H1 (cell line): ENCODE measurements at regions not wholly inside any gene's neighbourhood (a gene's known extent, or its start where the extent isn't known, plus 50 kb on each side); places are given as distances from the start of the nearest gene placed in this dataset.

Experiments
- CTCF ChIA-PET: fragments of 300-600 bp; sonication (Branson Sonifier 250); formaldehyde crosslinking; loops from one replicate; lab custom pipeline; 2021; ENCODE audit not compliant: partially characterized antibody; lab: Charles Lee
- POLR2A ChIA-PET: fragments of 300-600 bp; sonication (Branson Sonifier 250); formaldehyde crosslinking; loops from one replicate; lab custom pipeline; 2021; ENCODE audit warnings: inconsistent platforms; ENCODE audit not compliant: partially characterized antibody; lab: Charles Lee
- DNase-seq, 2 experiments: peaks; one replicate each; pipeline versions ENCODE4 v3.0.0 to v3.0.0-alpha.2; 2010 to 2022; ENCODE audit warnings: low spot score in 2 of 2, low read depth in 1 of 2, mixed read lengths in 1 of 2
- FAIRE-seq: peaks from 2 replicates; lab custom pipeline; 2011; peaks lifted over from hg19 to GRCh38; lab: Jason Lieb, UNC
- H2AFZ ChIP-seq: 2 replicates; pipeline ENCODE4 v1.8.1; 2012; ENCODE audit warnings: low read length, inconsistent platforms
- H2AK5ac ChIP-seq: 2 replicates; pipeline ENCODE4 v1.6.1; 2013; ENCODE audit warnings: low read depth, low read length
- H2BK120ac ChIP-seq: replicated peaks from 2 replicates; pipeline ENCODE3; 2013; ENCODE audit warnings: low read depth, low read length, inconsistent platforms
- H2BK12ac ChIP-seq: 2 replicates; pipeline ENCODE4 v1.6.1; 2013; ENCODE audit warnings: low read depth, low read length
- H2BK15ac ChIP-seq: 2 replicates; pipeline ENCODE4 v1.6.1; 2013; ENCODE audit warnings: low read length
- H2BK20ac ChIP-seq: 2 replicates; pipeline ENCODE4 v1.6.1; 2013; ENCODE audit warnings: low read length
- H2BK5ac ChIP-seq: 2 replicates; pipeline ENCODE4 v1.6.1; 2013; ENCODE audit warnings: low read depth, low read length
- H3K14ac ChIP-seq: 2 replicates; pipeline ENCODE4 v1.6.1; 2013; ENCODE audit warnings: inconsistent platforms; ENCODE audit not compliant: insufficient read length
- H3K18ac ChIP-seq: 2 replicates; pipeline ENCODE4 v1.6.1; 2013; ENCODE audit warnings: low read length; ENCODE audit errors: extremely low read depth
- H3K23ac ChIP-seq: 2 replicates; pipeline ENCODE4 v1.6.1; 2013; ENCODE audit warnings: inconsistent platforms; ENCODE audit not compliant: insufficient read length
- H3K23me2 ChIP-seq: 2 replicates; pipeline ENCODE4 v1.6.1; 2013; ENCODE audit warnings: low read depth, low read length
- H3K27ac ChIP-seq: 2 replicates; pipeline ENCODE4 v1.6.1; 2011; ENCODE audit warnings: low read depth, low read length, inconsistent platforms
- H3K27me3 ChIP-seq, 4 experiments: replicated peaks in 1 of 4; 1 replicate in 1 of 4; 2 replicates in 3 of 4; pipeline versions ENCODE4 v1.6.1 to v1.8.1; 2011 to 2013; ENCODE audit warnings: low read length in 3 of 4, mild to moderate bottlenecking in 3 of 4, inconsistent platforms in 2 of 4, mixed read lengths in 2 of 4, moderate library complexity in 1 of 4; ENCODE audit not compliant: control insufficient read depth in 3 of 4, insufficient read depth in 3 of 4; ENCODE audit errors: extremely low read depth in 1 of 4
- H3K36me3 ChIP-seq, 4 experiments: 2 replicates each; pipeline versions ENCODE4 v1.6.1 to v1.8.1; 2011 to 2013; ENCODE audit warnings: mild to moderate bottlenecking in 4 of 4, low read length in 3 of 4, moderate library complexity in 2 of 4, control low read depth in 1 of 4, inconsistent platforms in 1 of 4; ENCODE audit not compliant: insufficient read depth in 4 of 4, control insufficient read depth in 2 of 4
- H3K4ac ChIP-seq: replicated peaks from 2 replicates; pipeline ENCODE3; 2013; ENCODE audit warnings: low read length, low read depth, mixed read lengths, inconsistent platforms; ENCODE audit not compliant: insufficient read length
- H3K4me1 ChIP-seq, 4 experiments: replicated peaks in 1 of 4; 1 replicate in 1 of 4; 2 replicates in 3 of 4; pipeline versions ENCODE4 v1.6.1 to v1.8.1; 2011 to 2013; ENCODE audit warnings: low read length in 3 of 4, inconsistent platforms in 2 of 4, mixed read lengths in 1 of 4; ENCODE audit not compliant: insufficient read depth in 4 of 4, control insufficient read depth in 3 of 4
- H3K4me2 ChIP-seq, 2 experiments: 2 replicates each; pipeline versions ENCODE4 v1.6.1 to v1.8.1; 2011 to 2013; ENCODE audit warnings: low read depth in 2 of 2, low read length in 2 of 2, control low read depth in 1 of 2, inconsistent platforms in 1 of 2, mild to moderate bottlenecking in 1 of 2; ENCODE audit not compliant: insufficient read depth in 1 of 2
- H3K4me3 ChIP-seq, 4 experiments: fragments of 200-600, 300-600 bp in 1 of 4; sonication (generic), shearing (Covaris generic), sonication (Bioruptor Twin) in 1 of 4; 2 replicates each; pipeline versions ENCODE4 v1.5.1 to v1.8.1; 2011 to 2016; ENCODE audit warnings: low read length in 4 of 4, low read depth in 3 of 4, control low read depth in 2 of 4, inconsistent platforms in 2 of 4, mild to moderate bottlenecking in 2 of 4, mixed read lengths in 1 of 4, moderate library complexity in 1 of 4; ENCODE audit not compliant: insufficient read depth in 2 of 4; ENCODE audit errors: extremely low read depth in 1 of 4
- H3K56ac ChIP-seq: replicated peaks from 2 replicates; pipeline ENCODE3; 2013; ENCODE audit warnings: low read depth, mild to moderate bottlenecking, mixed read lengths, low read length, inconsistent platforms; ENCODE audit not compliant: insufficient read length
- H3K79me1 ChIP-seq: 2 replicates; pipeline ENCODE4 v1.6.1; 2013; ENCODE audit warnings: low read depth, low read length, control low read depth
- H3K79me2 ChIP-seq, 2 experiments: 2 replicates each; pipeline versions ENCODE4 v1.6.1 to v1.8.1; 2012 to 2013; ENCODE audit warnings: low read length in 2 of 2, mild to moderate bottlenecking in 2 of 2, inconsistent platforms in 1 of 2; ENCODE audit not compliant: insufficient read depth in 2 of 2, control insufficient read depth in 1 of 2
- H3K9ac ChIP-seq, 4 experiments: replicated peaks in 1 of 4; 1 replicate in 1 of 4; 2 replicates in 3 of 4; pipeline versions ENCODE4 v1.6.1 to v1.8.1; 2011 to 2013; ENCODE audit warnings: low read depth in 3 of 4, low read length in 3 of 4, control low read depth in 2 of 4, mild to moderate bottlenecking in 2 of 4, moderate library complexity in 2 of 4, inconsistent platforms in 1 of 4; ENCODE audit errors: extremely low read depth in 1 of 4
- H3K9me3 ChIP-seq, 2 experiments: 2 replicates each; pipeline versions ENCODE4 v1.6.1 to v1.8.1; 2012 to 2013; ENCODE audit warnings: mild to moderate bottlenecking in 2 of 2, moderate library complexity in 2 of 2, control low read depth in 1 of 2, inconsistent platforms in 1 of 2, low read depth in 1 of 2, low read length in 1 of 2, mixed read lengths in 1 of 2; ENCODE audit not compliant: insufficient read depth in 2 of 2
- H4K20me1 ChIP-seq, 2 experiments: replicated peaks in 1 of 2; 2 replicates each; pipeline versions ENCODE3 to v1.8.1; 2011 to 2013; ENCODE audit warnings: inconsistent platforms in 2 of 2, low read length in 2 of 2, mild to moderate bottlenecking in 1 of 2; ENCODE audit not compliant: insufficient read depth in 2 of 2, control insufficient read depth in 1 of 2
- H4K5ac ChIP-seq: 2 replicates; pipeline ENCODE4 v1.6.1; 2013; ENCODE audit warnings: low read length, low read depth, mixed read lengths, inconsistent platforms; ENCODE audit not compliant: insufficient read length
- H4K8ac ChIP-seq: 2 replicates; pipeline ENCODE4 v1.8.0; 2013; ENCODE audit warnings: mild to moderate bottlenecking, moderate library complexity, low read length, inconsistent platforms; ENCODE audit not compliant: insufficient read depth; ENCODE audit errors: extremely low read depth
- H4K91ac ChIP-seq: replicated peaks from 2 replicates; pipeline ENCODE3; 2013; ENCODE audit warnings: low read length, mixed read lengths, inconsistent platforms; ENCODE audit not compliant: insufficient read length
- PHF8 ChIP-seq: fragments of 200-600 bp; sonication (generic); conservative IDR thresholded peaks from 2 replicates; pipeline ENCODE4 v1.7.1; 2012; ENCODE audit warnings: low read depth, mild to moderate bottlenecking, inconsistent platforms, low read length, moderate library complexity
- TAF1 ChIP-seq: IDR thresholded peaks from 2 replicates; pipeline ENCODE4 v1.6.1; 2011; ENCODE audit warnings: mild to moderate bottlenecking, low read depth, low read length
- WGBS, 2 experiments: shearing (Covaris generic) in 1 of 2; methylation state at CpG; one replicate each; pipeline versions ENCODE4 v1.1.6 to v1.1.7; 2013 to 2015; ENCODE audit warnings: low lambda C conversion rate in 2 of 2, mixed read lengths in 2 of 2, inconsistent platforms in 1 of 2, low coverage in 1 of 2, missing lambda C conversion rate in 1 of 2; ENCODE audit not compliant: insufficient replicate concordance in 2 of 2, insufficient coverage in 1 of 2, insufficient read length in 1 of 2; ENCODE audit errors: extremely low coverage in 1 of 2, missing lambda C conversion rate in 1 of 2; 5-methylcytosine and 5-hydroxymethylcytosine counted together

GRCh38 chr16:87044032-87044382 is 273.2 kb downstream of the C16orf95 start:
- Histone ChIP-seq H3K27me3 (no peaks in the 10 kb centered on the region), H3K14ac (no peak overlapping the region), H2BK20ac (no peak overlapping the region), H2AK5ac (no peak overlapping the region), H3K79me1 (no peaks in the 10 kb centered on the region), H4K91ac (no peak overlapping the region), H3K56ac (no peak overlapping the region), H3K4ac (no peak overlapping the region), H3K36me3 (no peaks in the 10 kb centered on the region), H2BK5ac (no peak overlapping the region), H3K4me3 (no peak overlapping the region), H2BK12ac (peak overlapping the region; percentile 60; the same call in 1 of the 2 replicates), H3K27ac (no peak overlapping the region), H3K23ac (no peak overlapping the region), H4K8ac (no peak overlapping the region; the same call in 1 of the 2 replicates), H4K20me1 (peaks cover 0 to 2% of the 10 kb centered on the region in 2 experiments), H3K23me2 (no peaks in the 10 kb centered on the region), H4K5ac (no peak overlapping the region), H3K79me2 (no peaks in the 10 kb centered on the region), H2BK120ac (no peak overlapping the region), H3K4me2 (no peak overlapping the region), H3K4me1 (peaks cover 3 to 11% (median 6%) of the 10 kb centered on the region in 4 experiments; a peak in 5 of 7 replicates), H3K9ac (no peak overlapping the region), H3K9me3 (no peaks in the 10 kb centered on the region), H2AFZ (no peak overlapping the region), H2BK15ac (no peak overlapping the region), H3K18ac (no peak overlapping the region)
- 88% methylated on average over 8 of the region's 8 CpGs; no CpG with 5 or more reads in 1 of the 2 experiments for whole genome bisulfite sequencing, 2 experiments
- DNase-seq = no peak
- no peak for FAIRE-seq
- POLR2A ChIA-PET = no interaction called here
- CTCF ChIA-PET = interaction anchor here (0.7 to 2.6 kb wide), 7 partner anchors 9 to 34 kb away, joined by 3 to 12 read pairs (median 6); no protein-coding TSS in a partner anchor
- no peak for TF ChIP-seq TAF1
- TF ChIP-seq PHF8 = no peak
